HG03565 (cell line): ENCODE measurements at regions not wholly inside any gene's neighbourhood (a gene's known extent, or its start where the extent isn't known, plus 50 kb on each side); places are given as distances from the start of the nearest gene placed in this dataset.
"Not testable (repeated sequence)": the region's sequence is repeated elsewhere in the genome, so short reads cannot be mapped to it uniquely, and the experiment has no call there.

Source experiments
- ATAC-seq: cut with Tn5 transposase; IDR thresholded peaks from one replicate; pipeline ENCODE4 v1.9.1; 2021; ENCODE audit warnings: mild to moderate bottlenecking, moderate library complexity; ENCODE audit not compliant: unreplicated experiment

GRCh38 chr14:87734577-87735360 lies 258.2 kb downstream of the GALC start:
- not testable (repeated sequence) for ATAC-seq

- not testable (repeated sequence) for ATAC-seq
Measured at GRCh38 chr14:87733115-87733514, 259.9 kb downstream of the GALC start.

GRCh38 chr14:87732562-87732961 lies 260.4 kb downstream of the GALC start:
- no peak for ATAC-seq

- no peak for ATAC-seq
Measured at GRCh38 chr14:87725318-87725717, 267.7 kb downstream of the GALC start.

DNA sequence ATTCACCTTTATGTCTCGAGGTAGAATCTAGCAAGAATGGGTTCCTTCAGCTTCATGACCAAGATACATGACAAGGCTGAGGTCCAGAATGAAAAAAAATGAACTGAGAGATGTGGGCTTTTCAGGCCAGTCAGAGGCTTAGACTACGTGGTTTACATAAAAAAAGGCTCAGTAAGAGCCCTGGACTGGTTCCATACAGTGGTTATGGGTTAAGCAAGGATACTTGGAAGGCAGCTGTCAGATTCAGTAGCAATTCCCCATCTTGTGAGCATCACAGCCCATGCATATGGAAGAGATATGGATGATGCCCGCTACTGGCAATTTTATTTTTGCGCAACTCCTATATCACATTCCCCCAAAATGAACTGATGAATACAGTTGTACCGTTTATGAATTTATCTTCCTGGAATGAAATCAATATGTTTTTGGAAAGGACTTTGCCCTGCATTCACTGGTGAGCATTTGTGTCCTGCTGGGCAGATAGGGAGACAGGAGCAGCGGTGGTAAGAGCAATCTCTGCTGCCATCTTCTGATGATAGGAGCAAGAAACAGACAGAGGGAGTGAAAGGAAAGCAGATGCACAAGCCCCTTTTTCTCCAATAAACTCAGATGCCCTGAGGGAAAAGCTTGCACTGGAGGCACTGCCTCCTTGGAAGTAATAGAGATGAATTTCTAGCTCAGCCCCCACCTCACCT lies 280.4 kb downstream of the GALC start:
- no peak for ATAC-seq

DNA sequence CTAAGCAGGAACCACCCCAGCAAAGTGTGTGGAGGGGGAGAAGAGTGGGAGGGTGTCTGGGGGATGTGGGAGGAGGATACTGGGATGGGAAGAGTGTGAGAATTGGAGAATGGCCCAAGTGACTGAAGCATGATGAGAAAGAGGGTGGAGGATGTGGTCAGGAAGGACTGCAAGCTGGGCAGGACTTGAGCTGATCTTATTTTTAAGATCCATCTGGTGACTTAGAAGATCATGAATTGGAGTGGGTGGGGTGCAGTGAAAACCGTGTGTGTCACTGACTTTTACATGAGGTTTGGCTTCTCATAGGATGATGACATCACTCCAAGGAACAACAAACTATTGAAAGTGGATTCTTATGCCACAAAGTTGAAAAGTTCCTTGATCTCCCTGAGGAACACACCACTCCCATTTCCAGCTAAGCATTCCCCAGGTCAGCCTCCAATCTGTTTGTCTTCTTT lies 287.5 kb downstream of the GALC start:
- ATAC-seq: no peak

GRCh38 chr14:87698481-87698880 lies 294.5 kb downstream of the GALC start:
- no peak for ATAC-seq

DNA sequence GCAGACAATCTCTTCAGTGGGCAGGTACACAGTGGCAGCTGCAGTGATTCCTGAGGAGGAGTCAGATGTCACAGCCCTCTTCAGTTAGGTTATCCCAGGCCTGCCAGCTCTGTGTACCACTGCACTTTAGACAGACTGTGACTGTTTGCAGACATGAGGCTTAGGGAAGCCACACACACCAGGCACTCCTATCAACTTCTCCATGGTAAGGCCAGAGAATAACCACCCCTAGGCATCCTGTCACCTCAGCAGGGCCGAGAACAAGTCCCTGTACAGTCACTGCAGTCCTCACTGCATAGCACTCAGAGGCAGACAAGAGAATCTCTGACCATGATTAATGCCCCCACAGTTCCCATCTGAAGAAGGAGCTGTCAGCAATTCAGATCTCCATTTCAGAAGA lies 296.5 kb downstream of the GALC start:
- ATAC-seq: no peak

DNA sequence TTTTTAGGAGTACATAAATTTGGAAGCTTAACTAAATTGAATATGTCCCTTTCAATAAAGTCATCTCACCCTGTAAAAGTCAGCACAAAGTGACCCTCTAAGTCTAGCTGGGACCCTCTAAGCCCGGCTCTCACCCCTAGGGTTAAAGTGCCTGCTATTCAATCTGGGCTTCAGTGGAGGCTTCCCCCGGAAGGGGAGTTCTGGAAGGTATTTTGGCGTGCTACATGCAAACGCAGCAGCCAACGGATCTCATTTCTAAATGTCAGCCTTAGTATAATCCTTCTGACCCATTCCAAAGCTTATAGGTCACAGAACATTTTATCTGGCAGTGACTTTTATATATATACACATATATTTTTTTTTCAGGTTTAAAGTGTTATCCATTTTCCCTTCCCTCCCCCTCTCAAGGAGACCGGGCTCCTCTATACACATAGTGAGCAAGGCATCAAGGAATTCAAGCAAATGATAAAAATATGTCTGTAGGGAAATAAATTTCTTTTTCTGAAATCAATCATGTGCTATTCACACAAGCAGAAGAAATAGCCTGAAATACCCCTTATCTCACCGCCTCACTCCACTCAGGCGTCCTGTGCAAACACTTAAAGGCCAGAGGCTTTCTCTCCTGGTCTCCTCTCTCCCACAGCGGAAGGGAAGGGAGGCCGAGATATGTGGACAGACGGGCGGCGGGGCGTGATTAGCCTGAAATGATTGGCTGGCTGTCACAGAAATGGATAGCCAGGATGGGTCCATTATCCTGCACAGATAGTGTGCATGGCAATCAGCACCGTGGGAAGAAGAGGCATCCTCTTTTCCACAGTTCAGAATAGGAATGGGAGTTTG lies 301.7 kb downstream of the GALC start:
- ATAC-seq: no peak

- no peak for ATAC-seq
Measured at GRCh38 chr14:87690076-87690613, 302.8 kb downstream of the GALC start.

- no peak for ATAC-seq
Measured at GRCh38 chr14:87688524-87688923, 304.5 kb downstream of the GALC start.

DNA sequence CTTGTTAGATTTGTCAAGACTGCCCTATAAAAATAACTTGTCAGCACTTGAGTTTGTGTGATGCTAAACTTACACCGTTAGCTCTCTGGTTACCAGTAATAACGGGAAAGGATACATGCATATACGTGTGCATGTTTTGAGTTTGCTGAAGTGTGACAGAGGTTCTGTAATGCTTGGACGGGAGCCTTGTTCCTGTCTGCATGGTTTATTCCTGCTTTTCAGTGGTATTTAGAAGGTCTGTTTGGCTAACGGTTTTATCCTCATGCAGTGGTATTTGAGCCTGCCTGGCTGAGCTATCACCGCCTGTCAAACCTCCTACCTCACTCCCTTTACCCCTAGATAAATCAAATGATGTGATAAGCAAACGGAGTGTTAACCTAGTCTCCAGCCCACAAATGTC lies 305.6 kb downstream of the GALC start:
- no peak for ATAC-seq

- no peak for ATAC-seq
Measured at GRCh38 chr14:87686746-87687145, 306.2 kb downstream of the GALC start.

DNA sequence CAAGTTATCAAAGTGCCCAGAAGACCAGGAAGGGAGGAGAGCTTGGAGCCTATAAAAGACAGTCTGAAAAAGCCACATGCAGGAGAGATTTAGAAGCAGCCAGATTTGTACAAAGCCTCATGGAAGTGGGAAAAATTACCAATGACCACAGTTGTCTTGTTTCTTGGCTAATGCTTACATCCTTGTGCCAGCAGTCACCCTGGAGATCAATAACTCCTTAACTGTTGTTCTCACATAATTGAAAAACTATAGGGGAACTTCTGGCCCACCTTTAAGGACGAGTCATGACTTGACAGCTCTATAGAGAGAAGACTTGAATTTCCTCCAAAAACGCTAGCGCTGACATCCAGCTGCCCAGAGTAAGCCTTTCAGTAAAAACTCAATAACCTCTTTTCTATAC lies 313.1 kb downstream of the GALC start:
- ATAC-seq: no peak

DNA sequence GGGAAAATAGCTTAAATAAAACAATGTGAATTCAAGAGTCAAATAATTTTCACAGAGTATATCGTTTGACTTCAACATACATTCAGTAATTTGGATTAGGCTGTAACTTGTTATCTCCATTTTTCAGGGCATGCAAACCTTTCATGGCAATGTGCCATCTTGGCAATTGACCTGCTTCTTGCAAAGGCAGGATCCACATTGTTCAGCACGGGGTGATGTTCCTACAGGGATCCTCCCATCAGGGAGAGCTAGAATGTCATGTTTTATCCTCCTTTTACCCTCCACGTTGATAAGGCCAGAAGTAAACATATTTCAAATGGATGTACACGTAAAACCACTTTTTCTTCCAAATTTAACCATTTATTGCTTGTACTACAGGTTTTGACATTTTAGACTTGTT lies 314.4 kb downstream of the GALC start:
- no peak for ATAC-seq

DNA sequence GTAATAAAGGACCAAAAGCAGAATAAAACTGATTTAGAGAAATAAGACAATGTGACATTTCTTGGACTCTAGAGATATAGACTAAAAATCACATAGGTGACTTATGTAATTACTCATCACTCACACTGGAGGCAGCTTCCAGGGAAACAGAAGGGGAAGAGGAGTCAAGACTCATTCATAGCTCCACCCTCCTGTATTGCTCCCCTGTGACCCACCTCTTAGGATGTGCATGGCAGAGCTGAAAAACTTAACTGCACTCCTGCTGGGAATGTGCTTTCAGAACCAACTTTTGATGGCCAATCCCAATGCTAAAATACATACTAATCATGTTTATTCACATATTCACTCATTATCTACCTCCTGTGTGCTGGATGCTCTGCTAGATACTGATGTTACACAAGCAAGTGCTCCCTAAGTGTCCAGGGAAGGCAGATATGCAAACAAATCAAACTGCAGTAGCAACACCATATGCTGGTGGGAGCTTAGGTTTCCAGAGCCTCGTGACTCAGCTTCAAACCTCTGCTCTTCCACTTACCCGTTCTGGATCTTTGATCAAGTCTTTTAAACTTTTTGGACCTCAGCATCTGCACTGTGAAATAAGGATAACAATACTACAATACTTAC lies 316.1 kb downstream of the GALC start:
- no peak for ATAC-seq

GRCh38 chr14:87667659-87668058 lies 325.3 kb downstream of the GALC start:
- no peak for ATAC-seq

DNA sequence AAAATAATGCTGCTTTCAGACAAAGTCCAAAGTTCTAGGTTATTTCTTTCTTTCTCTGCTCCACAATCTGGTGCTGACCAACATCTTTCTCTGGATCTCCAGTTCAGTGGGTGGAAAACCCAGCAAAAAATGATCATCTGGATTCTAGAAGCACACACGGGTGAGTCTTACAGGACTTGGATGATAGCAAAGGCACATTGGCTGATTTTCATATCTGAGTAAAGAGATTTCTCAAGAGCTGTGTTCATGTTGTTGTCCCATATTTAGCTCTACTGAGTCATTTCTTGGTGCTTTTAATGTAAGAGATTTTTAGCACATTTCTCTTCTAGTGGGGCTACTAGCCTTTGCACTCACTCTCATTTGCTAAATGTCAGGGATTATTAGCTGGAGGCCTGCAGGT lies 336.7 kb downstream of the GALC start:
- no peak for ATAC-seq

- ATAC-seq: no peak
Measured at GRCh38 chr14:87652278-87652677, 340.7 kb downstream of the GALC start.

DNA sequence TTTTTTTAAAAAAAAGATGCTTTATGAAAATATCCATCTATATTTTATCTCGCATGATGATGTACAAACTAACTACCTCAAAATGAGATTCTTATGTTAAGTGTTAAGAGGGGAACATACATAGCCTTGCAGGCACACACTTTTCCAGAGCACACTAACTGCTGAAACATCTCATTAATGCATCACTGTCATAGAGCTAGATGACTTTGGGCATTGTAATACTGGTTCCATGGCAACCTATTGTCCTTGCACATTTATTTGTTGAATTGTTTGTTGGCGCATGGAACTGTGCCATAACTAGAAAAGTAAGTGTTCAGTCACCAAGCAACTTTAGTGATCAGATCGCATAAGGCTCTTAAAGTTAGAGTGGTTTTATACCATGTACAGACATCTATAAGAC lies 348.3 kb downstream of the GALC start:
- no peak for ATAC-seq

DNA sequence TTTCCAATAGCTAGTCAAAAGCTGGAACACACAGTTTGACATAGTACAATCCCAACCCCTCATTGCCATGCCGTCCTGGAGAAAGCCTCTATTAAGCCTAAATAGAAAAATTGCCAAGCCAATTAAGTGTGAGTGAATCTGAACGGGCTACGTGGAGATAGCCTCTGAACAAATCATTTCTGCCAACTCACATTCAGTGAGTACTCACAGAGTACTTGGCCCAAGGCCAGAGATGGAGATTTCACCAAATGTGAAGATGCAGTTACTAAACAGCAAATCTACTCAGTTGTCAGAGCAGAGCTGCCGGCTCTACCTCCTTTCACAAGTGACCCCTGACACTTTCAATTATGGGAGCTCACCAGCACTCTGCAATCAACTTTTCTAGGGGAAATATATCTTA lies 350.0 kb downstream of the GALC start:
- no peak for ATAC-seq
